Endothelial cell of umbilical vein (primary cell): ENCODE measurements at regions not wholly inside any gene's neighbourhood (a gene's known extent, or its start where the extent isn't known, plus 50 kb on each side); places are given as distances from the start of the nearest gene placed in this dataset.

Source experiments
- BruUV-seq: library from RNA; stranded (reverse); fragments of 400-500 nt; replicated peaks from 2 replicates; lab custom pipeline; 2021; lab: Mats Ljungman, UMichigan
- CTCF ChIA-PET: fragments of 300-600, 350-600 bp; sonication (Branson Sonifier 250); formaldehyde crosslinking; loops from one replicate; lab custom pipeline; 2021; ENCODE audit warnings: antibody characterized with exemption, inconsistent platforms; lab: Charles Lee
- POLR2A ChIA-PET: fragments of 300-600, 350-600 bp; sonication (Branson Sonifier 250); formaldehyde crosslinking; loops from one replicate; lab custom pipeline; 2021; ENCODE audit warnings: antibody characterized with exemption, inconsistent platforms; lab: Charles Lee
- DNase-seq: peaks from one replicate; pipeline ENCODE4 v3.0.0-alpha.2; 2011; ENCODE audit warnings: low read depth, low spot score
- FAIRE-seq: peaks from 2 replicates; lab custom pipeline; 2011; peaks lifted over from hg19 to GRCh38; lab: Jason Lieb, UNC
- H2AFZ ChIP-seq: 2 replicates; pipeline ENCODE4 v1.6.0; 2012; ENCODE audit warnings: low read depth, low read length, control low read depth, inconsistent platforms
- H3K27ac ChIP-seq: 2 replicates; pipeline ENCODE4 v1.5.1; 2011; ENCODE audit warnings: low read depth, mild to moderate bottlenecking, control low read depth, low read length, moderate library complexity; ENCODE audit not compliant: insufficient read depth
- H3K27me3 ChIP-seq, 2 experiments: 2 replicates each; pipeline versions ENCODE4 v1.6.0 to v1.6.1; 2011; ENCODE audit warnings: low read length in 2 of 2, mixed read lengths in 1 of 2; ENCODE audit not compliant: control insufficient read depth in 2 of 2, insufficient read depth in 2 of 2
- H3K36me3 ChIP-seq, 2 experiments: 2 replicates in 1 of 2; 3 replicates in 1 of 2; pipeline ENCODE4 v1.5.1; 2011; ENCODE audit warnings: low read length in 2 of 2, mild to moderate bottlenecking in 1 of 2, moderate library complexity in 1 of 2; ENCODE audit not compliant: control insufficient read depth in 2 of 2, insufficient read depth in 2 of 2; ENCODE audit errors: extremely low read depth in 1 of 2
- H3K4me1 ChIP-seq: 3 replicates; pipeline ENCODE4 v1.5.1; 2011; ENCODE audit warnings: mild to moderate bottlenecking, low read length; ENCODE audit not compliant: control insufficient read depth, insufficient read depth; ENCODE audit errors: extremely low read depth
- H3K4me2 ChIP-seq: 2 replicates; pipeline ENCODE4 v1.6.1; 2011; ENCODE audit warnings: low read length, control low read depth, mixed read lengths; ENCODE audit not compliant: insufficient read depth
- H3K4me3 ChIP-seq, 3 experiments: fragments of 200-600 bp in 1 of 3; sonication (generic), shearing (Covaris generic) in 1 of 3; replicated peaks in 1 of 3; 2 replicates each; pipeline ENCODE4 v1.5.1; 2011 to 2016; ENCODE audit warnings: control low read depth in 3 of 3, low read length in 3 of 3, mild to moderate bottlenecking in 2 of 3, inconsistent platforms in 1 of 3, low read depth in 1 of 3, moderate library complexity in 1 of 3; ENCODE audit not compliant: insufficient read depth in 1 of 3
- H3K79me2 ChIP-seq: 2 replicates; pipeline ENCODE4 v1.6.0; 2012; ENCODE audit warnings: low read length, inconsistent platforms; ENCODE audit not compliant: control insufficient read depth, insufficient read depth
- H3K9ac ChIP-seq: replicated peaks from 2 replicates; pipeline ENCODE3; 2011; ENCODE audit warnings: low read length, control low read depth; ENCODE audit not compliant: insufficient read depth; ENCODE audit errors: extremely low read depth
- H3K9me1 ChIP-seq: replicated peaks from 3 replicates; pipeline ENCODE4 v1.6.0; 2011; ENCODE audit warnings: mild to moderate bottlenecking, low read length; ENCODE audit not compliant: control insufficient read depth, insufficient read depth; ENCODE audit errors: extremely low read depth
- H3K9me3 ChIP-seq: replicated peaks from 2 replicates; pipeline ENCODE4 v1.5.1; 2012; ENCODE audit warnings: low read length, inconsistent platforms; ENCODE audit not compliant: control insufficient read depth, insufficient read depth
- H4K20me1 ChIP-seq: replicated peaks from 2 replicates; pipeline ENCODE3; 2011; ENCODE audit warnings: mild to moderate bottlenecking, low read length; ENCODE audit not compliant: control insufficient read depth, insufficient read depth; ENCODE audit errors: extremely low read depth
- EZH2 ChIP-seq: IDR thresholded peaks from 2 replicates; pipeline ENCODE4 v1.6.1; 2012; ENCODE audit warnings: borderline replicate concordance, low read depth, mild to moderate bottlenecking, moderate library complexity, low read length, inconsistent platforms; ENCODE audit not compliant: severe bottlenecking
- FOS ChIP-seq: IDR thresholded peaks from 2 replicates; pipeline ENCODE4 v1.6.1; 2011; ENCODE audit warnings: mild to moderate bottlenecking, low read length, moderate library complexity, borderline replicate concordance; ENCODE audit not compliant: insufficient read depth
- MYC ChIP-seq: IDR thresholded peaks from one replicate; pipeline ENCODE4 v1.6.1; 2011; ENCODE audit warnings: mild to moderate bottlenecking, low read depth, low read length
- POLR2A ChIP-seq: IDR thresholded peaks from 2 replicates; pipeline ENCODE4 v1.6.1; 2012; ENCODE audit warnings: low read depth, mild to moderate bottlenecking, control low read depth, low read length
- dilution Hi-C: fragments of 300-500 bp; cut with MboI; formaldehyde crosslinking; loops from one replicate; pipeline ENCODE4 v1.15.0; 2019; ENCODE audit warnings: low sequenced_read_pairs; ENCODE audit not compliant: extremely low pct_ligation_motif_present
- intact Hi-C: fragments of 100-400 bp; cut with micrococcal nuclease; formaldehyde crosslinking; loops from one replicate; pipeline ENCODE4 v1.10.0; 2022
- TF ChIP-seq, protein P1 (sequence below): IDR thresholded peaks from 2 replicates; pipeline ENCODE4 v1.6.1; 2011; ENCODE audit not compliant: insufficient read depth, insufficient read length
- TF ChIP-seq, protein P2 (sequence below), 2 donors: IDR thresholded peaks; 1 replicate in 1 of 2; 2 replicates in 1 of 2; pipeline ENCODE4 v1.5.1; 2011; ENCODE audit warnings: low read length in 2 of 2, mild to moderate bottlenecking in 2 of 2, moderate library complexity in 2 of 2, control low read depth in 1 of 2, inconsistent platforms in 1 of 2, low read depth in 1 of 2; ENCODE audit not compliant: insufficient read depth in 1 of 2; ENCODE audit errors: extremely low read depth in 1 of 2

DNA sequence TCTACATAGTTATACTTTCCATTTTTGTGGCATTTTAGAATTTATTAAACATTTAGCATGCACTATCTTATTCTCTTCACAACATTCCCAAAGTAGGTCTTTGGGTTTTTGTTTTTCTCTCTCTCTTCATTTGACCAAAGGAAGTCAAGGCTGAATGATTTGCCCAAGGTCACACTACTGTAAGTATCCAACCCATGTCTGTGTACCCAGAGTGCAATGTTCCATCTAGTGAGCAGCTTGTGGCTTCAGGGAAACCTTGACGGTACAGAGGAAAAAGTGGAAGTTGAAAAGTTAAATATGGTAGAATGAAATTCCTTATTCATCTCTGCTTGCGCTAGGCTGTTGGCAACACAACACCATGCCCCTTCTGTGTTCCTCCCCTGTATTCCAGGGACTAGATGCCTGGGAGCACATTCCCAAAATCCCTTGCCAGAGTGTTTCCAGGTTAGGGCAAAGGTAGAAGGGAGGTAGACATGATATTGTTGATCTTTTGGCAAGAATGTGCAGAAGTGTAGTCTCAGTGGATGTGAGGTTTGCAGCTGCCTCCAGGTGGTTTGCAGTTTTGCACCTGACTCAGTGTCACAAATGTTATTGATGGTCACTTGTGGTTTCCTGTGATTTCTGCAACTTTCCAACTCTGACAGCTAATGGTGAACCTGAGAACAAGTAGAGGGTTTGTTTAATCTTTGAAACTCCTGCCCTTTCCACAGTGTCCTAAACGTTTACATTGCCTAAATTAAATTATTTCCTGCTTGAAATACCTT lies 196.7 kb downstream of the RMST start:
- intact Hi-C loops = no loop called here
- ChIA-PET CTCF (no interaction called here), POLR2A (no interaction called here)
- Histone ChIP-seq H3K4me2 (no peak overlapping the region), H3K36me3 (no peaks in the 10 kb centered on the region), H3K4me3 (no peak overlapping the region), H4K20me1 (no peaks in the 10 kb centered on the region), H3K27me3 (no peaks in the 10 kb centered on the region), H3K9ac (no peak overlapping the region), H3K27ac (no peak overlapping the region), H3K79me2 (no peaks in the 10 kb centered on the region), H3K9me3 (no peaks in the 10 kb centered on the region), H3K9me1 (no peaks in the 10 kb centered on the region), H2AFZ (no peak overlapping the region), H3K4me1 (no peaks in the 10 kb centered on the region)
- dilution Hi-C loops = no loop called here
- BruUV-seq = no TSS peak
- no peak for FAIRE-seq
- DNase-seq = no peak
- TF ChIP-seq EZH2 (no peak), POLR2A (no peak), MYC (no peak), FOS (no peak)
- TF ChIP-seq, protein P1, sequence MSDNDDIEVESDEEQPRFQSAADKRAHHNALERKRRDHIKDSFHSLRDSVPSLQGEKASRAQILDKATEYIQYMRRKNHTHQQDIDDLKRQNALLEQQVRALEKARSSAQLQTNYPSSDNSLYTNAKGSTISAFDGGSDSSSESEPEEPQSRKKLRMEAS = no peak
- TF ChIP-seq, protein P2, sequence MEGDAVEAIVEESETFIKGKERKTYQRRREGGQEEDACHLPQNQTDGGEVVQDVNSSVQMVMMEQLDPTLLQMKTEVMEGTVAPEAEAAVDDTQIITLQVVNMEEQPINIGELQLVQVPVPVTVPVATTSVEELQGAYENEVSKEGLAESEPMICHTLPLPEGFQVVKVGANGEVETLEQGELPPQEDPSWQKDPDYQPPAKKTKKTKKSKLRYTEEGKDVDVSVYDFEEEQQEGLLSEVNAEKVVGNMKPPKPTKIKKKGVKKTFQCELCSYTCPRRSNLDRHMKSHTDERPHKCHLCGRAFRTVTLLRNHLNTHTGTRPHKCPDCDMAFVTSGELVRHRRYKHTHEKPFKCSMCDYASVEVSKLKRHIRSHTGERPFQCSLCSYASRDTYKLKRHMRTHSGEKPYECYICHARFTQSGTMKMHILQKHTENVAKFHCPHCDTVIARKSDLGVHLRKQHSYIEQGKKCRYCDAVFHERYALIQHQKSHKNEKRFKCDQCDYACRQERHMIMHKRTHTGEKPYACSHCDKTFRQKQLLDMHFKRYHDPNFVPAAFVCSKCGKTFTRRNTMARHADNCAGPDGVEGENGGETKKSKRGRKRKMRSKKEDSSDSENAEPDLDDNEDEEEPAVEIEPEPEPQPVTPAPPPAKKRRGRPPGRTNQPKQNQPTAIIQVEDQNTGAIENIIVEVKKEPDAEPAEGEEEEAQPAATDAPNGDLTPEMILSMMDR (IDR thresholded peaks at IDR 0.05; ENCODE audit: extremely low read depth in 1 of 2, insufficient read depth in 1 of 2, low read depth in 1 of 2, low read length in 2 of 2) = no peak
